HL-60 (cell line): ENCODE measurements at regions not wholly inside any gene's neighbourhood (a gene's known extent, or its start where the extent isn't known, plus 50 kb on each side); places are given as distances from the start of the nearest gene placed in this dataset.

Experiments
- POLR2AphosphoS5 ChIP-seq: IDR thresholded peaks from 2 replicates; pipeline ENCODE4 v1.6.1; 2012; ENCODE audit warnings: low read depth
- TF ChIP-seq, protein P1 (sequence below): IDR thresholded peaks from one replicate; pipeline ENCODE4 v1.5.1; 2011; ENCODE audit warnings: low read length, control low read depth, inconsistent platforms; ENCODE audit not compliant: insufficient read depth
- TF ChIP-seq, protein P2 (sequence below): IDR thresholded peaks from 2 replicates; pipeline ENCODE4 v1.6.1; 2012; ENCODE audit warnings: low read depth; ENCODE audit not compliant: insufficient replicate concordance

DNA sequence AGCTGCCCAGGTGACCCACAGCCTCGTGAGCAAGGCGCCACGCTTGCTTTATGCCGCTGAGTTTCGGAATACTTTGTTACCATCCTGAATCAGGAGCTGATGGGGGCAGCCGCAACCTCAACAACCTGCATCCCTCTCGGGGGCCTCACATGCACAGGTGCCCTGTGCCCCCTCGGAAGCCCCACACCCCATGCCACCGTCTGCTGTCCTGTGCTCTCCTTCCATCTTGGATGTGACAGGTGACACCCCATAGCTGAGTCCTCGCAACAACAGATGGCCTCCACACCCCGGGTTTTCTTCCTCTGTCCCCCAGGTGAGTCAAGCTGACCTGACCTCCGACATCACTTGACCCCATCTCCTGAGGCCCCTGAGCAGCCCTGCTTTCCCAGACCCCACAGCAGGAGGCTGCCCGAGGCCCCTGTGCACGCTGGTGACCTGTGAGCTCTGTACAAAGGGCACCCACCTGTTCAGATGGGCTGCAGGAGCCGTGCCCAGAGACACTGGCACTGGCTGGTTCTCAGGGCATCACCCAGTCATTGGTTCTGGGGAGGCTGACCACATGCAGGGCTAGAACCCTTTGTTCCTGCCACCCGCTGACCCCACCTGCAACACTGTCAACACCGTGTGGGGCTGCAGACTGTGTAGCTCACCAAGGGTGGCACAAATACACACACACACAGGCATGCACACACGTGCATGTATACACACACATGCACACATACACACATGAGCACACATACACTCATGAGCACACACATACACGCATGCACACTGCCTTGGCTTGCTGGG, 57.7 kb downstream of the RMI2 start:
- TF ChIP-seq, protein P1, sequence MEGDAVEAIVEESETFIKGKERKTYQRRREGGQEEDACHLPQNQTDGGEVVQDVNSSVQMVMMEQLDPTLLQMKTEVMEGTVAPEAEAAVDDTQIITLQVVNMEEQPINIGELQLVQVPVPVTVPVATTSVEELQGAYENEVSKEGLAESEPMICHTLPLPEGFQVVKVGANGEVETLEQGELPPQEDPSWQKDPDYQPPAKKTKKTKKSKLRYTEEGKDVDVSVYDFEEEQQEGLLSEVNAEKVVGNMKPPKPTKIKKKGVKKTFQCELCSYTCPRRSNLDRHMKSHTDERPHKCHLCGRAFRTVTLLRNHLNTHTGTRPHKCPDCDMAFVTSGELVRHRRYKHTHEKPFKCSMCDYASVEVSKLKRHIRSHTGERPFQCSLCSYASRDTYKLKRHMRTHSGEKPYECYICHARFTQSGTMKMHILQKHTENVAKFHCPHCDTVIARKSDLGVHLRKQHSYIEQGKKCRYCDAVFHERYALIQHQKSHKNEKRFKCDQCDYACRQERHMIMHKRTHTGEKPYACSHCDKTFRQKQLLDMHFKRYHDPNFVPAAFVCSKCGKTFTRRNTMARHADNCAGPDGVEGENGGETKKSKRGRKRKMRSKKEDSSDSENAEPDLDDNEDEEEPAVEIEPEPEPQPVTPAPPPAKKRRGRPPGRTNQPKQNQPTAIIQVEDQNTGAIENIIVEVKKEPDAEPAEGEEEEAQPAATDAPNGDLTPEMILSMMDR = no peak
- no peak for TF ChIP-seq POLR2AphosphoS5
- TF ChIP-seq, protein P2, sequence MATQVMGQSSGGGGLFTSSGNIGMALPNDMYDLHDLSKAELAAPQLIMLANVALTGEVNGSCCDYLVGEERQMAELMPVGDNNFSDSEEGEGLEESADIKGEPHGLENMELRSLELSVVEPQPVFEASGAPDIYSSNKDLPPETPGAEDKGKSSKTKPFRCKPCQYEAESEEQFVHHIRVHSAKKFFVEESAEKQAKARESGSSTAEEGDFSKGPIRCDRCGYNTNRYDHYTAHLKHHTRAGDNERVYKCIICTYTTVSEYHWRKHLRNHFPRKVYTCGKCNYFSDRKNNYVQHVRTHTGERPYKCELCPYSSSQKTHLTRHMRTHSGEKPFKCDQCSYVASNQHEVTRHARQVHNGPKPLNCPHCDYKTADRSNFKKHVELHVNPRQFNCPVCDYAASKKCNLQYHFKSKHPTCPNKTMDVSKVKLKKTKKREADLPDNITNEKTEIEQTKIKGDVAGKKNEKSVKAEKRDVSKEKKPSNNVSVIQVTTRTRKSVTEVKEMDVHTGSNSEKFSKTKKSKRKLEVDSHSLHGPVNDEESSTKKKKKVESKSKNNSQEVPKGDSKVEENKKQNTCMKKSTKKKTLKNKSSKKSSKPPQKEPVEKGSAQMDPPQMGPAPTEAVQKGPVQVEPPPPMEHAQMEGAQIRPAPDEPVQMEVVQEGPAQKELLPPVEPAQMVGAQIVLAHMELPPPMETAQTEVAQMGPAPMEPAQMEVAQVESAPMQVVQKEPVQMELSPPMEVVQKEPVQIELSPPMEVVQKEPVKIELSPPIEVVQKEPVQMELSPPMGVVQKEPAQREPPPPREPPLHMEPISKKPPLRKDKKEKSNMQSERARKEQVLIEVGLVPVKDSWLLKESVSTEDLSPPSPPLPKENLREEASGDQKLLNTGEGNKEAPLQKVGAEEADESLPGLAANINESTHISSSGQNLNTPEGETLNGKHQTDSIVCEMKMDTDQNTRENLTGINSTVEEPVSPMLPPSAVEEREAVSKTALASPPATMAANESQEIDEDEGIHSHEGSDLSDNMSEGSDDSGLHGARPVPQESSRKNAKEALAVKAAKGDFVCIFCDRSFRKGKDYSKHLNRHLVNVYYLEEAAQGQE = no peak
